ENCODE measurements at regions not wholly inside any gene's neighbourhood (a gene's known extent, or its start where the extent isn't known, plus 50 kb on each side); places are given as distances from the start of the nearest gene placed in this dataset.

DNA sequence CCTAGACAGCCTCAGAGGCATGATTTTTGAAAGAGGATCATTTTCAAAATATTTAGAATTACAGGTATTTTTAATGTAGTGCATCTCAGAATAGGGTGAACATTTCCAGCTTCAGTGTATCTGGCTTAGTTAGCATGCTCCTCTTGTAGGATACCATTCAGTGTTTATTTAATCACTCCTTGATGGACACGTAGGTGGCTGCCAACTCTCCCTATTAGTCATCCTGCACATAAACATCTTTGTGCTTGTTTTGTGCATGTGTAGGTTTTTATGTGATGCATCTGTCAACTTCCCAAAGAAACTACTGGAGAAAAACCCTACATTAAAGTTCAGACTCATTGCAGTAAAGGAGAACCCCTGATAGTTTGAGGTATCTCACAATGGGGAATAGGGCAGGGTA lies 52.5 kb upstream of the RBM19 start:
- intact Hi-C loops (cut with DNase I), result no loop called here
- Histone ChIP-seq H3K4me3 (no peak overlapping the region), H3K4me1 (no peaks in the 10 kb centered on the region), H3K27ac (no peak overlapping the region), H3K9me3 (no peaks in the 10 kb centered on the region), H3K27me3 (peaks cover 0 to 40% of the 10 kb centered on the region in 2 donors), H3K36me3 (no peaks in the 10 kb centered on the region)
- TF ChIP-seq CTCF (IDR thresholded peaks at IDR 0.05), result no peak
- no peak for ATAC-seq
- DNase-seq, result no peak

Measured in left lung (tissue), 4 donors.